GM23338 (cell line): ENCODE measurements at regions not wholly inside any gene's neighbourhood (a gene's known extent, or its start where the extent isn't known, plus 50 kb on each side); places are given as distances from the start of the nearest gene placed in this dataset.

Experiments
- EZH2 ChIP-seq: fragments of 200-600 bp; sonication (generic); IDR thresholded peaks from one replicate; pipeline ENCODE4 v1.8.0; 2017; ENCODE audit warnings: antibody characterized with exemption, mild to moderate bottlenecking, low read depth; ENCODE audit not compliant: unreplicated experiment
- EZH2phosphoT487 ChIP-seq: fragments of 200-600 bp; sonication (generic); IDR thresholded peaks from one replicate; pipeline ENCODE4 v1.8.1; 2018; ENCODE audit warnings: antibody characterized with exemption; ENCODE audit not compliant: unreplicated experiment
- POLR2AphosphoS5 ChIP-seq: IDR thresholded peaks from 2 replicates; pipeline ENCODE4 v1.6.1; 2016; ENCODE audit warnings: antibody characterized with exemption, low read depth
- STAT1 ChIP-seq: IDR thresholded peaks from one replicate; pipeline ENCODE4 v1.6.1; 2016; ENCODE audit warnings: antibody characterized with exemption; ENCODE audit not compliant: unreplicated experiment
- ZNF331 ChIP-seq: fragments of 250-450 bp; sonication (Bioruptor Pico); IDR thresholded peaks from 2 replicates; pipeline ENCODE4 v1.5.0; 2020; ENCODE audit warnings: low read depth, mild to moderate bottlenecking, moderate library complexity
- TF ChIP-seq, protein P1 (sequence below), 2 experiments: fragments of 200-600 bp in 1 of 2; sonication (generic) in 1 of 2; conservative IDR thresholded peaks; 2 replicates each; pipeline versions ENCODE4 v1.5.1 to v1.6.1; 2016 to 2017; ENCODE audit warnings: antibody characterized with exemption in 2 of 2, low read depth in 2 of 2, mild to moderate bottlenecking in 2 of 2, moderate library complexity in 1 of 2

- TF ChIP-seq ZNF331 (CRISPR knock-in tag) (no peak), STAT1 (no peak), EZH2 (no peak), POLR2AphosphoS5 (no peak), EZH2phosphoT487 (no peak)
- TF ChIP-seq, protein P1, sequence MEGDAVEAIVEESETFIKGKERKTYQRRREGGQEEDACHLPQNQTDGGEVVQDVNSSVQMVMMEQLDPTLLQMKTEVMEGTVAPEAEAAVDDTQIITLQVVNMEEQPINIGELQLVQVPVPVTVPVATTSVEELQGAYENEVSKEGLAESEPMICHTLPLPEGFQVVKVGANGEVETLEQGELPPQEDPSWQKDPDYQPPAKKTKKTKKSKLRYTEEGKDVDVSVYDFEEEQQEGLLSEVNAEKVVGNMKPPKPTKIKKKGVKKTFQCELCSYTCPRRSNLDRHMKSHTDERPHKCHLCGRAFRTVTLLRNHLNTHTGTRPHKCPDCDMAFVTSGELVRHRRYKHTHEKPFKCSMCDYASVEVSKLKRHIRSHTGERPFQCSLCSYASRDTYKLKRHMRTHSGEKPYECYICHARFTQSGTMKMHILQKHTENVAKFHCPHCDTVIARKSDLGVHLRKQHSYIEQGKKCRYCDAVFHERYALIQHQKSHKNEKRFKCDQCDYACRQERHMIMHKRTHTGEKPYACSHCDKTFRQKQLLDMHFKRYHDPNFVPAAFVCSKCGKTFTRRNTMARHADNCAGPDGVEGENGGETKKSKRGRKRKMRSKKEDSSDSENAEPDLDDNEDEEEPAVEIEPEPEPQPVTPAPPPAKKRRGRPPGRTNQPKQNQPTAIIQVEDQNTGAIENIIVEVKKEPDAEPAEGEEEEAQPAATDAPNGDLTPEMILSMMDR (conservative IDR thresholded peaks at IDR 0.05; ENCODE audit: low read depth in 2 of 2) = no peak
Observed at GRCh38 chr12:19616781-19617180, 177.5 kb downstream of the AEBP2 start.
